PC-3 (cell line): ENCODE measurements at regions not wholly inside any gene's neighbourhood (a gene's known extent, or its start where the extent isn't known, plus 50 kb on each side); places are given as distances from the start of the nearest gene placed in this dataset.
A peak's percentile ranks its signal among the peaks of the same experiment; 100 is the strongest.

Experiments
- ATAC-seq: fragments of 200-7000 bp; cut with Tn5 transposase; 2 replicates; pipeline ENCODE4 v1.9.1; 2020; ENCODE audit warnings: mild to moderate bottlenecking, moderate library complexity
- BruUV-seq: library from RNA; stranded (reverse); fragments of 400-500 nt; replicated peaks from 2 replicates; lab custom pipeline; 2021; lab: Mats Ljungman, UMichigan
- CTCF ChIA-PET: fragments of 300-600 bp; sonication (Branson Sonifier 250); formaldehyde crosslinking; loops from one replicate; lab custom pipeline; 2022; ENCODE audit warnings: antibody characterized with exemption; lab: Charles Lee
- POLR2A ChIA-PET: fragments of 300-600 bp; sonication (Branson Sonifier 250); formaldehyde crosslinking; loops from one replicate; lab custom pipeline; 2022; ENCODE audit warnings: antibody characterized with exemption; ENCODE audit not compliant: unreplicated experiment; lab: Charles Lee
- DNase-seq: peaks from one replicate; pipeline ENCODE4 v3.0.0-alpha.2; 2015
- H2AFZ ChIP-seq: fragments of 300-600 bp; sonication (generic); 2 replicates; pipeline ENCODE4 v1.6.0; 2016; ENCODE audit warnings: antibody characterized with exemption, low read length
- H3F3A ChIP-seq: fragments of 300-600 bp; sonication (generic); one replicate; pipeline ENCODE4 v1.6.0; 2017; ENCODE audit warnings: antibody characterized with exemption, low read length, control low read depth, mild to moderate bottlenecking; ENCODE audit not compliant: unreplicated experiment
- H3K27ac ChIP-seq: fragments of 300-600 bp; sonication (generic); 2 replicates; pipeline ENCODE4 v1.5.1; 2016; ENCODE audit warnings: mild to moderate bottlenecking, low read length
- H3K27me3 ChIP-seq: fragments of 300-600 bp; sonication (generic); 2 replicates; pipeline ENCODE4 v1.6.1; 2016; ENCODE audit warnings: low read length, mixed read lengths
- H3K36me3 ChIP-seq: fragments of 300-600 bp; sonication (generic); 2 replicates; pipeline ENCODE4 v1.6.1; 2016; ENCODE audit warnings: low read depth, mixed run types, low read length, mixed read lengths
- H3K4me1 ChIP-seq: fragments of 300-600 bp; sonication (generic); 2 replicates; pipeline ENCODE4 v1.5.1; 2016; ENCODE audit warnings: low read length; ENCODE audit not compliant: insufficient read depth
- H3K4me2 ChIP-seq: fragments of 300-600 bp; sonication (generic); 2 replicates; pipeline ENCODE4 v1.6.0; 2016; ENCODE audit warnings: low read length
- H3K4me3 ChIP-seq: fragments of 300-600 bp; sonication (generic); 2 replicates; pipeline ENCODE4 v1.5.1; 2016; ENCODE audit warnings: mild to moderate bottlenecking, low read length, mixed read lengths
- H3K79me2 ChIP-seq: fragments of 300-600 bp; sonication (generic); 2 replicates; pipeline ENCODE4 v1.6.1; 2017; ENCODE audit warnings: low read length, mixed read lengths
- H3K9ac ChIP-seq: fragments of 300-600 bp; sonication (generic); 2 replicates; pipeline ENCODE4 v1.6.0; 2016; ENCODE audit warnings: mild to moderate bottlenecking, low read length
- H3K9me2 ChIP-seq: fragments of 300-600 bp; sonication (generic); replicated peaks from 2 replicates; pipeline ENCODE4 v1.6.1; 2016; ENCODE audit warnings: mixed run types, low read length, mixed read lengths
- H3K9me3 ChIP-seq: fragments of 300-600 bp; sonication (generic); 2 replicates; pipeline ENCODE4 v1.6.1; 2016; ENCODE audit warnings: low read length, mixed read lengths
- H4K20me1 ChIP-seq: fragments of 300-600 bp; sonication (generic); 2 replicates; pipeline ENCODE4 v1.6.1; 2016; ENCODE audit warnings: low read length, mixed read lengths
- EZH2 ChIP-seq: fragments of 300-600 bp; sonication (generic); IDR thresholded peaks from one replicate; pipeline ENCODE4 v1.6.1; 2017; ENCODE audit warnings: antibody characterized with exemption, mild to moderate bottlenecking, low read length; ENCODE audit not compliant: unreplicated experiment
- EZH2phosphoT487 ChIP-seq: fragments of 300-600 bp; sonication (generic); IDR thresholded peaks from 2 replicates; pipeline ENCODE4 v1.6.1; 2018; ENCODE audit warnings: mild to moderate bottlenecking, antibody characterized with exemption, low read length, borderline replicate concordance
- intact Hi-C: fragments of 100-400 bp; cut with micrococcal nuclease; formaldehyde crosslinking; loops from 2 replicates; pipeline ENCODE4 v1.9.0; 2023
- TF ChIP-seq, protein P1 (sequence below): fragments of 300-600 bp; sonication (generic); conservative IDR thresholded peaks from 2 replicates; pipeline ENCODE4 v1.5.1; 2017; ENCODE audit warnings: antibody characterized with exemption, low read depth, mild to moderate bottlenecking, low read length

GRCh38 chr2:46813020-46813415 is 102.6 kb downstream of the MCFD2 start:
- Histone ChIP-seq H3K9me3 (no peaks in the 10 kb centered on the region), H3K9me2 (no peaks in the 10 kb centered on the region), H3K4me2 (peak overlapping the region; percentile 58), H3F3A (no peaks in the 10 kb centered on the region), H3K4me1 (peaks cover 14% of the 10 kb centered on the region), H3K27me3 (no peaks in the 10 kb centered on the region), H3K27ac (no peak overlapping the region), H3K9ac (no peak overlapping the region), H3K36me3 (no peaks in the 10 kb centered on the region), H4K20me1 (no peaks in the 10 kb centered on the region), H3K79me2 (no peaks in the 10 kb centered on the region), H2AFZ (no peak overlapping the region), H3K4me3 (no peak overlapping the region)
- ATAC-seq = no peak
- no peak for DNase-seq
- no TSS peak for BruUV-seq
- TF ChIP-seq EZH2phosphoT487 (no peak), EZH2 (no peak)
- TF ChIP-seq, protein P1, sequence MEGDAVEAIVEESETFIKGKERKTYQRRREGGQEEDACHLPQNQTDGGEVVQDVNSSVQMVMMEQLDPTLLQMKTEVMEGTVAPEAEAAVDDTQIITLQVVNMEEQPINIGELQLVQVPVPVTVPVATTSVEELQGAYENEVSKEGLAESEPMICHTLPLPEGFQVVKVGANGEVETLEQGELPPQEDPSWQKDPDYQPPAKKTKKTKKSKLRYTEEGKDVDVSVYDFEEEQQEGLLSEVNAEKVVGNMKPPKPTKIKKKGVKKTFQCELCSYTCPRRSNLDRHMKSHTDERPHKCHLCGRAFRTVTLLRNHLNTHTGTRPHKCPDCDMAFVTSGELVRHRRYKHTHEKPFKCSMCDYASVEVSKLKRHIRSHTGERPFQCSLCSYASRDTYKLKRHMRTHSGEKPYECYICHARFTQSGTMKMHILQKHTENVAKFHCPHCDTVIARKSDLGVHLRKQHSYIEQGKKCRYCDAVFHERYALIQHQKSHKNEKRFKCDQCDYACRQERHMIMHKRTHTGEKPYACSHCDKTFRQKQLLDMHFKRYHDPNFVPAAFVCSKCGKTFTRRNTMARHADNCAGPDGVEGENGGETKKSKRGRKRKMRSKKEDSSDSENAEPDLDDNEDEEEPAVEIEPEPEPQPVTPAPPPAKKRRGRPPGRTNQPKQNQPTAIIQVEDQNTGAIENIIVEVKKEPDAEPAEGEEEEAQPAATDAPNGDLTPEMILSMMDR = no peak
- ChIA-PET CTCF (no interaction called here), POLR2A (no interaction called here)
- intact Hi-C loops = no loop called here
